Kidney epithelial cell (primary cell): ENCODE measurements at regions not wholly inside any gene's neighbourhood (a gene's known extent, or its start where the extent isn't known, plus 50 kb on each side); places are given as distances from the start of the nearest gene placed in this dataset.

ENCODE experiments used
- DNase-seq: peaks from one replicate; pipeline ENCODE4 v3.0.0-alpha.2; 2010; ENCODE audit warnings: low read depth
- H3K27me3 ChIP-seq: 2 replicates; pipeline ENCODE4 v1.6.0; 2011; ENCODE audit warnings: low read length; ENCODE audit not compliant: control insufficient read depth, insufficient read depth
- H3K36me3 ChIP-seq: 2 replicates; pipeline ENCODE4 v1.5.1; 2011; ENCODE audit warnings: low read length; ENCODE audit not compliant: control insufficient read depth, insufficient read depth
- H3K4me3 ChIP-seq: 2 replicates; pipeline ENCODE4 v1.5.1; 2011; ENCODE audit warnings: low read depth, mild to moderate bottlenecking, control low read depth, low read length
- TF ChIP-seq, protein P1 (sequence below): IDR thresholded peaks from 2 replicates; pipeline ENCODE4 v1.5.1; 2011; ENCODE audit warnings: mild to moderate bottlenecking, moderate library complexity, low read length, control low read depth, inconsistent platforms; ENCODE audit not compliant: insufficient read depth, poor library complexity, severe bottlenecking

DNA sequence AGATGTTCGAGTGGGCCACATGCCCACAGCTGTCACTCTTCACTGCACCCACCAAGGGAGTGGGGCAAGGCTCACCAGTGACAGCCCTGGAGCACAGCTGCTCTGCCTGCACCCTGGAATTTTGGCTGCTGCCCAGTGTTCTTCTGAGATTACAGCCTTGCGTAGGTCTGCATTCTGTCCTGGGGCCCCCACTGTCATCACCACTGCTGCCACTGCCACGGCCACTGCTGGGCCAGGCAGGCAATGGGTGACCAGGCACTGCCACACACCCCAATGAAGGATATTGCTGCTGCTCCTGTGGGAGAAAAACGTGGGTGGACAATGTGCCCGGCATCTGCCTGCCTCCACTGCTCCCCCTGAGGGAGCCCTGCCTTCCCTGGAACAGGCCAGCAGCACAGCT, 1717.0 kb downstream of the TP53TG3F start:
- TF ChIP-seq, protein P1, sequence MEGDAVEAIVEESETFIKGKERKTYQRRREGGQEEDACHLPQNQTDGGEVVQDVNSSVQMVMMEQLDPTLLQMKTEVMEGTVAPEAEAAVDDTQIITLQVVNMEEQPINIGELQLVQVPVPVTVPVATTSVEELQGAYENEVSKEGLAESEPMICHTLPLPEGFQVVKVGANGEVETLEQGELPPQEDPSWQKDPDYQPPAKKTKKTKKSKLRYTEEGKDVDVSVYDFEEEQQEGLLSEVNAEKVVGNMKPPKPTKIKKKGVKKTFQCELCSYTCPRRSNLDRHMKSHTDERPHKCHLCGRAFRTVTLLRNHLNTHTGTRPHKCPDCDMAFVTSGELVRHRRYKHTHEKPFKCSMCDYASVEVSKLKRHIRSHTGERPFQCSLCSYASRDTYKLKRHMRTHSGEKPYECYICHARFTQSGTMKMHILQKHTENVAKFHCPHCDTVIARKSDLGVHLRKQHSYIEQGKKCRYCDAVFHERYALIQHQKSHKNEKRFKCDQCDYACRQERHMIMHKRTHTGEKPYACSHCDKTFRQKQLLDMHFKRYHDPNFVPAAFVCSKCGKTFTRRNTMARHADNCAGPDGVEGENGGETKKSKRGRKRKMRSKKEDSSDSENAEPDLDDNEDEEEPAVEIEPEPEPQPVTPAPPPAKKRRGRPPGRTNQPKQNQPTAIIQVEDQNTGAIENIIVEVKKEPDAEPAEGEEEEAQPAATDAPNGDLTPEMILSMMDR: no peak
- no peaks in the 10 kb centered on the region for H3K36me3 ChIP-seq

DNA sequence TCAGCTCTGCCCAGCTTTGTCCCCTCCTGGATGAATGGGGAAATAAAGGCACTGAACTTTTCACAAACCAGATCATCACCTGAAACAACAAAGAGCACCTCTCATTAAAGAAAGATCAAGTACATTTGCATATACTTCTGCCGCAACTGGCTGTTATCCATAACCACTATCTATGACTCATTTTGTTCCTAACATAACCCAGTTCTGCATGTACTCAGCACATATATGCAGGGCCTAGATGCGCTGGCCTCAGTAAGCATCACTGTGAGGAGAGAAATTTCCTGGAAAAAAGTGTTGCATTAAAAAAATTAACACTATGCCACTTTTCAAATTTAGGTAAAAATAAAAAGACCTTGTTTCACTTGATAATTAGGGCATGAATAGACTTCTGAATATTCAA, 1718.4 kb downstream of the TP53TG3F start:
- DNase-seq: no peak
- Histone ChIP-seq H3K36me3 (no peaks in the 10 kb centered on the region), H3K27me3 (no peaks in the 10 kb centered on the region), H3K4me3 (no peak overlapping the region)
- TF ChIP-seq, protein P1: no peak

More for the DNA sequence above, 1717.0 kb downstream of the TP53TG3F start:
- H3K27me3 ChIP-seq: no peaks in the 10 kb centered on the region
- no peak for DNase-seq
- H3K4me3 ChIP-seq: no peak overlapping the region

DNA sequence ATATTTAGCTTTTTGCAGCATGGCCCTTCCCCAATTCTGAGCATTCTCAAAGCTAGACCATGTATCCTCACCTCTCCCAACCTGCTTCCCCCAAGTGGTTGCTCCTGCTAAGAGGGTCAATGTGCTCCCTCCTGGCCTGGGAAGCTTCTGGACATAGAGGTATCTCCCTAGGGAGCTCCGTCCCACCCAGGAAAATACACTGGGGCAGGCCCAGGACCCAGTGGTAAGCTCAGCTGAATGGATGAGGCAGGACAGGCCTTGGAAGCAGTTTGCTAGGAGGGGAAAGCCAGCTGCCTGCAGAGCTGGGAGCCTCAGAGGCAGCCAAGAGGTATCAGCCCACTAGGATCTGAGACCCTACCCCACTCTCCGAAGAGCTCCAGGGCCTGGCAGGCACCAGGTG, 1721.6 kb downstream of the TP53TG3F start:
- Histone ChIP-seq H3K36me3 (no peaks in the 10 kb centered on the region), H3K27me3 (no peaks in the 10 kb centered on the region), H3K4me3 (no peak overlapping the region)
- TF ChIP-seq, protein P1: no peak
- no peak for DNase-seq

DNA sequence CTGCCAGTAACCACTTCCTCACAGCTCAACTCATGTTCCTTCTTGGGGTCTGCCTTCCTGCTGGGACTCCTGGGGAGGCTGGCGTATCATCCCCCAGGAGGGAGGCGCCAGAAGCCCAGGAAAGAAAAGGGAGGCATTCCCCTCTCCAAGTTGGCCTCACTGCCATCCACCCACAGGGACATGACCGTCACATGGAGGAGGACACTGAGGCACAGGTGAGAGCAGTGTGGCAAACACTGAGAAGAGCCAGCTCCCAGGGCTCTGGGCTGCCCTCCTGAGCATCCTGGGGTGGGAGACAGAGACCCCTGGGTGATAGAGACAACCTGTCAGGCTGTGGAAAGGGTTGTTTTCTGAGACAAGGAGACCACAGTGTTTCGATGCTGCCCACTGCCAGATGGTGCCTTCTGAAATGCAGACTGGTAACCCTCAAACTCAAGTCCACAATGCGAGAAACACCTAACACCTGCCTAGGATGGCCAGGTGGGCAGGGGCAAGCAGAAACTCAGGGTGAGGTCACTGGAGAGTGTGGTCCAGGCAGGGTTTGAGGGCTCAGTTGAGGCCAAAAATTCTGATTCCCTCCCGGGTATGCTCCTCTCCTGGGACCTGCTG, 1722.1 kb downstream of the TP53TG3F start:
- no peaks in the 10 kb centered on the region for H3K27me3 ChIP-seq
- H3K36me3 ChIP-seq: no peaks in the 10 kb centered on the region
- no peak for DNase-seq
- H3K4me3 ChIP-seq: no peak overlapping the region
- TF ChIP-seq, protein P1: no peak

DNA sequence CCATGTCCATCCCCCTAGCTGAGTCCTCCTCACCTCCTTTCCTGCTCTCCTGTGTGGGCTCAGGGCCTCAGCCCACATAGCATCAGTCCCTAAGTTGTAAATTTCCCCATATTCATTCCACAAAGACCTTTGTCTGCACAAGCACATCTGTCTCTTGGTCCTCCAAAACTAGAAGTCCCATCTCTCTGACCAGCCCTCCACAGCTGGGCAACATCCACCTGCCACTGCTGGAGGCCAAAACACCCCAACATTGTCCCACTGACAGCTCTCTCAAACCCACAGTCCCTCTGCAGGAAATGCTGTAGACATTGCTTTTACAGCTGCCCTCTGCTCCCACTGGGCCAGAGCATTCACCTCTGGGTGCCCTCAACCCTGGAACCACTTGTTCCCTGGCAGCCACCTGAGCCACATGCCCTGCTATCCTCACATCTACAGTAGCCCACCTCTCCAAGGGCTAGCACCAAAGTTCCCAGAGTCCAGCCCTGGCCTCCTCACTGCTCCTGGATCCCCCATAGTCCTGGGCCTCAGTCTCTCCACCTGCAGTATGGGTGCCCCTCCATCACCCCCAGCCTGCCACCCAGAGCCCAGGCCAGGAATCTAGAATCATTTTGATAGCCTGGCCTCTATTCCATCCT, 1722.7 kb downstream of the TP53TG3F start:
- Histone ChIP-seq H3K27me3 (no peaks in the 10 kb centered on the region), H3K4me3 (no peak overlapping the region), H3K36me3 (no peaks in the 10 kb centered on the region)
- no peak for DNase-seq
- TF ChIP-seq, protein P1: no peak
